22Rv1 (cell line): ENCODE measurements at regions not wholly inside any gene's neighbourhood (a gene's known extent, or its start where the extent isn't known, plus 50 kb on each side); places are given as distances from the start of the nearest gene placed in this dataset.

ENCODE experiments used
- H3K27ac ChIP-seq: fragments of 450-650 bp; 2 replicates; pipeline ENCODE4 v1.5.1; 2017
- CTCF ChIP-seq: fragments of 450-650 bp; IDR thresholded peaks from 2 replicates; pipeline ENCODE4 v1.5.1; 2017; ENCODE audit warnings: mild to moderate bottlenecking
- ZFX ChIP-seq: fragments of 450-650 bp; IDR thresholded peaks from 2 replicates; pipeline ENCODE4 v1.6.1; 2017; ENCODE audit warnings: antibody characterized with exemption, borderline replicate concordance

GRCh38 chr1:228871314-228872061 lies 136.2 kb downstream of the RHOU start:
- TF ChIP-seq CTCF: no peak
- no peak overlapping the region for H3K27ac ChIP-seq

- TF ChIP-seq ZFX (no peak), CTCF (no peak)
- H3K27ac ChIP-seq: no peak overlapping the region
These were observed 136.8 kb downstream of the RHOU start for GRCh38 chr1:228872080-228872479.

DNA sequence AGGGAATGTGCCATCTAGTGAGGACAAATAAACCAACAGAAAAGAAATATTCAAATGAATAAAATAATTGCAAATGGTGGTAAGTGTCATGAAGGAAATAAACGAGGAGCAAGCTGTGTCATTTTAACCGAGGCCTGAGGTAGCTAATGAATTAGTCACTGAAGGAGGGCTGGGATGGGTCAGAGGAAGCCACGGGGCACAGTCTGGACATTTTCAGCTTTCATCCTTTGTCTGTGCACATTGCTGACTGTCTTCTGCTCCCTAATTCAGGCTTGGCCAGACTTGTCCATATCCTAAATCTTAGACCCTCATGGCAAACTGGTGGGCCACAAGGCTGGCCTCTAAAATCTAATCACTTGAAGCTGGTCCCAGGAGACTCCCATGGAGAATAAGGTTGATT lies 138.4 kb downstream of the RHOU start:
- no peak for TF ChIP-seq ZFX
- no peak for TF ChIP-seq CTCF
- no peak overlapping the region for H3K27ac ChIP-seq

GRCh38 chr1:228875741-228876140 lies 140.5 kb downstream of the RHOU start:
- TF ChIP-seq ZFX: no peak
- TF ChIP-seq CTCF: no peak
- no peak overlapping the region for H3K27ac ChIP-seq

GRCh38 chr1:228876187-228876586 lies 140.9 kb downstream of the RHOU start:
- H3K27ac ChIP-seq: no peak overlapping the region
- TF ChIP-seq ZFX (no peak), CTCF (no peak)

DNA sequence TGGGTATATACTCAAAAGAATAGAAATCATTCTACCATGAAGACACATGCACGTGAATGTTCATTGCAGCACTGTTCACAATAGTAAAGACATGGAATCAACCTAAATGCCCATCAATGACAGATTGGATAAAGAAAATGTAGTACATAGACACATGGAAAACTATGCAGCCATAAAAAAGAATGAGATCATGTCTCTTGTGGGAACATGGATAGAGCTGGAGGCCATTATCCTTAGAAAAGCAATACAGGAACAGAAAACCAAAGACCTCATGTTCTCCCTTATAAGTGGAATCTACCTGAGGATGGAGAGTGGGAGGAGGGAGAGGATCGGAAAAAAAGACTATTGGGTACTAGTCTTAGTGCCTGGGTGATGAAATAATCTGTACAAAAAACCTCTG lies 143.9 kb downstream of the RHOU start:
- H3K27ac ChIP-seq: no peak overlapping the region
- TF ChIP-seq CTCF (no peak), ZFX (no peak)

DNA sequence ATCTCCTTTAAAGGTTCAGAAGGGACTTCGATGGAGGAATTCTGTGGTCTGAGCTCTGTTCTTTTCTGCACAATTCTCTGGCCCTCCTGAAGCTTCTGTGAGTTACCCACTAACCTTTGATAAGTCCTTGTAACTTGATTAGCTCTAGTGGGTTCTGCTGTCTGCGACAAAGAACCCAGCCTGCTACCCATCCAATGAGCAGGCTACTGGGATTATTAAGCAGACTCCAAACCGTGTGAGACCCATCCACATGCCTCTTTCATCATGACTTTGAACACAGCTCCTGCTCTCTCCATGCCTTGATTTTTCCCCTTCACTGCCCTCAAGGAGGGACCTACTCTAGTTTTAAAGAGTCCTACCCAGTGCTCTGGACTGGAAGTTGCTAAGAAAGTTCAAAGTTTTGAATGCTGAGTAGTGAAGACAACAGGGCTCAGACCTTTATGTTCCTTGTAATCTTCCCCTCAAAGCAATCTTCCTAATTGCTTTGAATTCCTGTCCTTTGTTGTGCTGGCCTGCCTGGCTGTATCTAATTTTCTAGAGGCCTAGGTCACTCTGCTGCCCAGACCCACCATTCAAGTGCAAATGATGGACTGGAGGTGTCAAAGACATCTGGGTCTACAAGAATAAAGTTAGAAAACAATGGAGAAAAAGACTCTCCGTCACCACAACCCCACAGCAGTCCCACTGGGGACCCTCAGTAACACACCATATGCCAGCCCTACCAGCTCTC lies 146.9 kb downstream of the RHOU start:
- no peak for TF ChIP-seq CTCF
- no peak for TF ChIP-seq ZFX
- H3K27ac ChIP-seq: no peak overlapping the region
